Adrenal gland (tissue), 5 donors: ENCODE measurements at regions not wholly inside any gene's neighbourhood (a gene's known extent, or its start where the extent isn't known, plus 50 kb on each side); places are given as distances from the start of the nearest gene placed in this dataset.

ENCODE experiments used
- CTCF ChIP-seq, 6 experiments: fragments of 450-650 bp in 4 of 6; fragments of 200-600 bp in 2 of 6; sonication (generic) in 1 of 6; IDR thresholded peaks; 1 replicate in 5 of 6; 2 replicates in 1 of 6; pipeline versions ENCODE4 v1.5.1 to v1.8.0; 2016 to 2021; ENCODE audit warnings: antibody characterized with exemption in 6 of 6, mild to moderate bottlenecking in 2 of 6, moderate library complexity in 1 of 6
- POLR2A ChIP-seq, 2 donors: fragments of 450-650 bp; IDR thresholded peaks; one replicate each; pipeline ENCODE4 v1.6.1; 2017; ENCODE audit warnings: antibody characterized with exemption in 2 of 2, mild to moderate bottlenecking in 2 of 2, moderate library complexity in 1 of 2
- donor health status: DM: no; HTN: no; CAD: no.

GRCh38 chr4:117773064-117773936, 261.0 kb upstream of the NDST3 start:
- no peak for TF ChIP-seq CTCF (IDR thresholded peaks at IDR 0.05)
- no peak for TF ChIP-seq POLR2A (IDR thresholded peaks at IDR 0.05)
